Activated T-helper 2 cell treated with anti-CD3 and anti-CD28 coated beads, Interferon-gamma antibody, Interleukin-2, Interleukin-4, amounts not matched to agents 10 μg/mL and 5 μg/mL and 100 μg/mL, durations not matched to agents 14 hours and 24 hours and 36 hours (primary cell): ENCODE measurements at regions not wholly inside any gene's neighbourhood (a gene's known extent, or its start where the extent isn't known, plus 50 kb on each side); places are given as distances from the start of the nearest gene placed in this dataset.

Experiments used
- DNase-seq: peaks from one replicate; pipeline ENCODE4 v3.0.0; 2021; ENCODE audit warnings: low spot score
- H3K27ac Mint-ChIP-seq: one replicate; pipeline ENCODE4 v1.8.0; 2021; ENCODE audit warnings: mixed read lengths
- H3K27me3 Mint-ChIP-seq: one replicate; pipeline ENCODE4 v1.8.0; 2021; ENCODE audit warnings: low read depth, mixed read lengths
- H3K36me3 Mint-ChIP-seq: one replicate; pipeline ENCODE4 v1.8.0; 2021; ENCODE audit warnings: low read depth, mixed read lengths
- H3K4me1 Mint-ChIP-seq: one replicate; pipeline ENCODE4 v1.8.0; 2021; ENCODE audit warnings: low read depth, mixed read lengths
- H3K4me3 Mint-ChIP-seq: one replicate; pipeline ENCODE4 v1.8.0; 2021; ENCODE audit warnings: low read depth, mild to moderate bottlenecking, moderate library complexity, mixed read lengths
- H3K9me3 Mint-ChIP-seq: one replicate; pipeline ENCODE4 v1.8.0; 2021; ENCODE audit warnings: mixed read lengths
- intact Hi-C: fragments of 100-400 bp; cut with micrococcal nuclease; formaldehyde crosslinking; loops from one replicate; pipeline ENCODE4 v1.15.1; 2023

- H3K27me3 Mint-ChIP-seq = no peaks in the 10 kb centered on the region
- H3K9me3 Mint-ChIP-seq = peaks cover 7% of the 10 kb centered on the region
- H3K36me3 Mint-ChIP-seq = no peaks in the 10 kb centered on the region
- DNase-seq = no peak
- intact Hi-C loops = no loop called here
- no peak overlapping the region for H3K4me3 Mint-ChIP-seq
- H3K27ac Mint-ChIP-seq = no peak overlapping the region
- H3K4me1 Mint-ChIP-seq = peaks cover 4% of the 10 kb centered on the region
Observed at GRCh38 chr10:58023341-58024073, 244.2 kb downstream of the IPMK start.

- no peak for DNase-seq
- H3K4me3 Mint-ChIP-seq = no peak overlapping the region
- no peaks in the 10 kb centered on the region for H3K27me3 Mint-ChIP-seq
- intact Hi-C loops = no loop called here
- H3K36me3 Mint-ChIP-seq = no peaks in the 10 kb centered on the region
- peaks cover 7% of the 10 kb centered on the region for H3K9me3 Mint-ChIP-seq
- peaks cover 4% of the 10 kb centered on the region for H3K4me1 Mint-ChIP-seq
- no peak overlapping the region for H3K27ac Mint-ChIP-seq
Observed at GRCh38 chr10:58019863-58020537, 247.7 kb downstream of the IPMK start.

DNA sequence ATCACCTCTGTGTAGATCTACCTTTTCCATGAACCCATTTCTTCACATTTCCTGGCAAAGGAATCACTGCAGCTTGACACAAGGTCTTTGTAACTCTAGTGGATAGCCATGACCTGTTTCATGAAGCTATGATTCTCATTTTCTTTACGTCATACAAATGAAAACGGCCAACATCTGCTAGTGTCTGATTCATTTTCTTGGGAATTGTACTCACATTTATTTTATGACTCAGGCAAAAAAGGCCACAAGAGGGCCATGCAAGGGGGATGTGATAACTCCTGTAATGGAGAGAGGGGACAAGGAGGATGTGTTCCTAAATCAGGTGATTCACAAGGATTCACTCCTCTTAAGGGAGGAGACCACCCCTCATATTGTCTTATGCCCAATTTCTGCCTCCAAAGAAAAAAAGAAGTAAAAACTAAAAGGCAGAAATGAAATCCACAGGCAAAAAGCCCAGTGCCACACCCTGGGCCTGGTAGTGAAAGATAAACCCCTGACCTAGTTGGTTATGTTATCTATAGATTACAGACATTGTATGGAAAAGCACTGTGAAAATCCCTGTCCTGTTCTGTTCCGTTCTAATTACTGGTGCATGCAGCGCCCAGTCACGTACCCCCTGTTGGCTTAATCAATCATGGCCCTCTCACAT is 249.9 kb downstream of the IPMK start:
- Mint-ChIP-seq H3K4me3 (no peak overlapping the region), H3K27ac (no peak overlapping the region), H3K27me3 (no peaks in the 10 kb centered on the region), H3K4me1 (no peaks in the 10 kb centered on the region), H3K9me3 (peaks cover 3% of the 10 kb centered on the region), H3K36me3 (no peaks in the 10 kb centered on the region)
- intact Hi-C loops = no loop called here
- DNase-seq = no peak

DNA sequence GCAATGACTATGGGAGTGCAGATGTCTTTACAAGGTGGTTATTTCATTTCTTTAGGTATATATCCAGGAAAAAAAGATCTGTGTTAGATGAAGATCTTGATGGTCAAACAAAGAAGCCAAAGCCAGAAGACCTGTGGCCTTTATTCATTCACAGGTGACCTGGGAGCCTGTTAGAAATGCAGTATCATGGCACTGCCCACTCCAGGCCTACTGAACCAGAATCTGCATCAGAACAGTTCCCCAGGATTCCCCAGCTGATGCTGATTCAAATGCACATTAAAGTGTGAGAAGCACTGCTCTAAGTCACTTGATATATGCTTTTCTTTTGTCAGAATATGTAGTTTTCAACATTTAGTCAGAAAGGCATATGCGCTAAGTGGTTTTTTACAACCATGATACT is 251.1 kb downstream of the IPMK start:
- Mint-ChIP-seq H3K27ac (no peak overlapping the region), H3K4me1 (no peaks in the 10 kb centered on the region), H3K9me3 (no peaks in the 10 kb centered on the region), H3K27me3 (no peaks in the 10 kb centered on the region), H3K4me3 (no peak overlapping the region), H3K36me3 (no peaks in the 10 kb centered on the region)
- DNase-seq = no peak
- intact Hi-C loops = no loop called here

- DNase-seq = no peak
- Mint-ChIP-seq H3K27ac (no peak overlapping the region), H3K36me3 (no peaks in the 10 kb centered on the region), H3K27me3 (no peaks in the 10 kb centered on the region), H3K9me3 (no peaks in the 10 kb centered on the region), H3K4me1 (no peaks in the 10 kb centered on the region), H3K4me3 (no peak overlapping the region)
- intact Hi-C loops = no loop called here
Observed at GRCh38 chr10:58014436-58014835, 253.3 kb downstream of the IPMK start.

- no peaks in the 10 kb centered on the region for H3K27me3 Mint-ChIP-seq
- H3K4me3 Mint-ChIP-seq = no peak overlapping the region
- H3K36me3 Mint-ChIP-seq = no peaks in the 10 kb centered on the region
- no peaks in the 10 kb centered on the region for H3K4me1 Mint-ChIP-seq
- H3K27ac Mint-ChIP-seq = no peak overlapping the region
- intact Hi-C loops = no loop called here
- DNase-seq = no peak
- H3K9me3 Mint-ChIP-seq = no peaks in the 10 kb centered on the region
Observed at GRCh38 chr10:58013406-58013805, 254.3 kb downstream of the IPMK start.

DNA sequence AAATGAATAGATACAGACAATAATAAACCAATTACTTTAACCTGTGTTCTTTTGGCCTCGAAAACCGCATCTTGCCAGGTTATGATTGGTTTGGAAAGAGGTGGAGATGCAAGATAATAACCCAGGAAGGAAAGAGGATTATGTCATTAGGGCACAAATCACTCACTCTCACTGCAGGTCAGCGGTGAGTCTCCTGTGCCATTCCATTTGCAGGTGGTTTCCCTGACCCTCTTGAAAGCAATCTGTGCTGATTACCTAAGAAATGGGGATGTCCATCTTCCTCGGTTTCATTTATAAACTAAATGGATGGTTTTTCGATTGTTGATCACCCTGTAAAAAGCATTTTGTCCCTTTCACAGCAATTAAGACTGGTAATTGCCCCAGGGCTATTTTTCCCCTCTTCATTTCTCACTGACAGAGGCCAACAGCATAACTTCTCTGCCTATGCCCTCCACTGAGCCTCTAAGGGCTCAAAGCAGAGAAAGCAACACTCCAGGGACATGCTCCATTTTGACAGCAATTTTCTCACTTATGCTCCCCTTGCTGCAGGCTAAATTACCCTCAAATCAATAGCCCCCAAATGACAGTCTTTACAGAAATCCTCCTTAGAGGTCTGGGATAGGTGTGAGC is 257.5 kb downstream of the IPMK start:
- Mint-ChIP-seq H3K4me3 (no peak overlapping the region), H3K4me1 (no peaks in the 10 kb centered on the region), H3K27me3 (no peaks in the 10 kb centered on the region), H3K27ac (no peak overlapping the region), H3K9me3 (no peaks in the 10 kb centered on the region), H3K36me3 (no peaks in the 10 kb centered on the region)
- intact Hi-C loops = no loop called here
- no peak for DNase-seq

- Mint-ChIP-seq H3K36me3 (no peaks in the 10 kb centered on the region), H3K4me3 (no peak overlapping the region), H3K27me3 (no peaks in the 10 kb centered on the region), H3K9me3 (no peaks in the 10 kb centered on the region), H3K4me1 (no peaks in the 10 kb centered on the region), H3K27ac (no peak overlapping the region)
- intact Hi-C loops = no loop called here
- DNase-seq = no peak
Observed at GRCh38 chr10:58003945-58004344, 263.7 kb downstream of the IPMK start.

DNA sequence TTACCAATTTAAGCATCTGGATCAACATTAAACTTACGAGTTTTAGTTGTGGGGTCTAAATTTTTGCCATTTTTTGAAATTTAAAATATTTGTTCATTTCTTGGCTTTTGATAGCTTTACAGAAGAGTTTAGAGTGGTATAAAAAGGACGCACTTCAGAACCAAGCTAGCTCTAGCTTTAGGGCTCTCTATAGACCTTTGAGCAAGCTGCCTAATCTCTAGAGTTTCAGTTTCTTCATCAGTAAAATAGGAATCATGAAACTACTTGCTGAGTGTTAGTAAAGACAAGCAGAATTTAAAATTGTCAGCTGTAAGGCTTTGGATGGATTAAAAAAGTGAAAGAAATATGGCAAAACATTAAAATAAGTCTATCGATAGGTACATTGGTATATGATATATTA is 266.5 kb downstream of the IPMK start:
- intact Hi-C loops = no loop called here
- H3K27me3 Mint-ChIP-seq = no peaks in the 10 kb centered on the region
- H3K4me3 Mint-ChIP-seq = no peak overlapping the region
- no peaks in the 10 kb centered on the region for H3K9me3 Mint-ChIP-seq
- no peaks in the 10 kb centered on the region for H3K4me1 Mint-ChIP-seq
- no peak overlapping the region for H3K27ac Mint-ChIP-seq
- H3K36me3 Mint-ChIP-seq = no peaks in the 10 kb centered on the region
- no peak for DNase-seq

- no peaks in the 10 kb centered on the region for H3K36me3 Mint-ChIP-seq
- no peaks in the 10 kb centered on the region for H3K4me1 Mint-ChIP-seq
- H3K4me3 Mint-ChIP-seq = no peak overlapping the region
- H3K9me3 Mint-ChIP-seq = no peaks in the 10 kb centered on the region
- DNase-seq = no peak
- no peak overlapping the region for H3K27ac Mint-ChIP-seq
- intact Hi-C loops = no loop called here
- no peaks in the 10 kb centered on the region for H3K27me3 Mint-ChIP-seq
Observed at GRCh38 chr10:57996536-57996935, 271.2 kb downstream of the IPMK start.

DNA sequence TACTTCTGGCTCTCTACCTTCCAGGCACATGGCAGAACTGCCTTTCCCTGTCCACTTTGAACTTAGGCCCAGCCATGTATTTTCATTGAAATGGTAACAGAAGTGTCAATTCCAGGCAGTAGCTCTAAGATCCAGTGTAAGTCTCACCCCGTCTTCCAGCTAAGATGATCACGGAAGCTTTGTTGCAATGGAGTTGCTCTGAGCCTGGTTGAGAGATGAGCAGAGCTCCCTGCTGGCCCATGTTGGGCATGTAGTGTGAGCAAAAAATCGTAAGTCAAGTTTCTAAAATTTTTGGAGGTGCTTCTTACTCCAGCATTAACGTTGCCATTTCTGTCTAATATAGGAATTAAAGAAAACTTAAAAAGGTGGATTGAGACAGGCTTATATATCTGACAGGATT is 274.4 kb downstream of the IPMK start:
- Mint-ChIP-seq H3K9me3 (no peaks in the 10 kb centered on the region), H3K36me3 (no peaks in the 10 kb centered on the region), H3K4me1 (no peaks in the 10 kb centered on the region), H3K27me3 (no peaks in the 10 kb centered on the region), H3K4me3 (no peak overlapping the region), H3K27ac (no peak overlapping the region)
- DNase-seq = no peak
- intact Hi-C loops = no loop called here

DNA sequence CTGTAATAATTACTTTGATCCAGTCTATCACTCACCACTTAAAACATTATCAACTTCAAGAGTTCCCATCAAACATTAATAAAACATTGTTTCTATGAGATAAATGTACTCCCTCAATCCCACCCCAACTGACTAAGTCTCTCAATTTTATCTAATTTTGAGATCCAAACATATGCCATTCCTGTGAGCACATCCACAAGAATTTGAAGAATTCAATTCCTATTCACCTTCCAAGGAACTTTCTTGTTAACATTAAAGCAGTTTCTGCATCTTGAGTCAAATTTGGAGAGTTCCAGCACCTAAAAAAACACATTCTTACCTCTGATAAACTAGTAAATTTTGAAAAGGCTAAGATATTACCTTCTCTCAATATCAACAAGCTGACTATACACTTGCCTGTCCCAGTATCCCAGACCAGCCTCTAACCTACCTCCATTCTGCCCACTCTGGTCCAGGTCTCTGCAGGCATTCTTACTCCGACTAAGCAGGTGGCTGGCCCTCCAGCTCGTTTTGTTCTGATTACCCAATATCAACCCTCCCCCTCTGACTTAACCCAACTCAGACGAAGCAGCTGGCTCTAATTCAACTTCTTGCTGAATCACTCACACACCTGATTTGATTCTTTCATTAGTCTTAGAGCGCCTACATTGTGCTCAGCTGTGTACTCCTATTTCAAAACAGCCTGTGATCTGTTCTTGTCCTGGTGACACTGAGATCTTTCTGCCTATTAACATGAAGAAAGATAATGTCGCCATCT is 275.2 kb downstream of the IPMK start:
- Mint-ChIP-seq H3K9me3 (no peaks in the 10 kb centered on the region), H3K36me3 (no peaks in the 10 kb centered on the region), H3K4me3 (no peak overlapping the region), H3K4me1 (no peaks in the 10 kb centered on the region), H3K27me3 (no peaks in the 10 kb centered on the region), H3K27ac (no peak overlapping the region)
- no peak for DNase-seq
- intact Hi-C loops = no loop called here
